Stimulated activated effector memory CD8-positive, alpha-beta T cell treated with anti-CD3 and anti-CD28 coated beads, Interleukin-12 subunit alpha, Interleukin-12 subunit beta, amount 100 ng/mL, for 72 hours (primary cell): ENCODE measurements at regions not wholly inside any gene's neighbourhood (a gene's known extent, or its start where the extent isn't known, plus 50 kb on each side); places are given as distances from the start of the nearest gene placed in this dataset.
"Not testable (repeated sequence)": the region's sequence is repeated elsewhere in the genome, so short reads cannot be mapped to it uniquely, and the experiment has no call there.

Experiments
- ATAC-seq: fragments of 150-1000 bp; cut with Tn5 transposase; 2 replicates; pipeline ENCODE4 v1.10.0; 2021
- DNase-seq, 2 donors: peaks; one replicate each; pipeline ENCODE4 v3.0.0; 2021 to 2022; ENCODE audit warnings: low spot score in 2 of 2
- H3K27ac Mint-ChIP-seq: one replicate; pipeline ENCODE4 v1.8.0; 2022; ENCODE audit warnings: mild to moderate bottlenecking, mixed read lengths
- H3K36me3 Mint-ChIP-seq: one replicate; pipeline ENCODE4 v1.8.0; 2022; ENCODE audit warnings: mild to moderate bottlenecking, mixed read lengths
- H3K4me1 Mint-ChIP-seq: one replicate; pipeline ENCODE4 v1.8.0; 2022; ENCODE audit warnings: mixed read lengths
- H3K4me3 Mint-ChIP-seq: one replicate; pipeline ENCODE4 v1.8.0; 2022; ENCODE audit warnings: mild to moderate bottlenecking, mixed read lengths
- H3K9me3 Mint-ChIP-seq: one replicate; pipeline ENCODE4 v1.8.0; 2022; ENCODE audit warnings: mixed read lengths

DNA sequence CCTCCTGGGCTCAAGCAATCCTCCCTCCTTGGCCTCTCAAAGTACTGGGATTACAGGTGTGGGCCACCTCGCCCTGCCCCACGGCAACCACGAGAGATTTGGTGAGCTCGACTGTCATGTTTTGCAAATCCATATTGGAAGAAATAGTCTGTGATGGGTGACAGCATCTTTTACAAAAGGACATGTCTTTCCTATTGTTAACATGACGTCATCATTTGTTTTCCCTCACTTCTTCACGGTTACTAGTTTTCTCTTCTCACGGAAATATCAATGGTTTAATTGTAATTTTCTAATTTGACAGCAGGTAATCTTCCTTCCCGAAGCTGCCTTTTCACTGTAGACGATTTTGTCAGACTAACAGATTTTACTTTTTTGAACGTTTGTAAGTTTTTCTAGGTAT is 110.8 kb upstream of the GREM2 start:
- no peaks in the 10 kb centered on the region for H3K36me3 Mint-ChIP-seq
- no peak for DNase-seq
- H3K4me1 Mint-ChIP-seq: no peaks in the 10 kb centered on the region
- H3K9me3 Mint-ChIP-seq: peaks cover 7% of the 10 kb centered on the region
- no peak for ATAC-seq
- no peak overlapping the region for H3K4me3 Mint-ChIP-seq
- no peak overlapping the region for H3K27ac Mint-ChIP-seq

DNA sequence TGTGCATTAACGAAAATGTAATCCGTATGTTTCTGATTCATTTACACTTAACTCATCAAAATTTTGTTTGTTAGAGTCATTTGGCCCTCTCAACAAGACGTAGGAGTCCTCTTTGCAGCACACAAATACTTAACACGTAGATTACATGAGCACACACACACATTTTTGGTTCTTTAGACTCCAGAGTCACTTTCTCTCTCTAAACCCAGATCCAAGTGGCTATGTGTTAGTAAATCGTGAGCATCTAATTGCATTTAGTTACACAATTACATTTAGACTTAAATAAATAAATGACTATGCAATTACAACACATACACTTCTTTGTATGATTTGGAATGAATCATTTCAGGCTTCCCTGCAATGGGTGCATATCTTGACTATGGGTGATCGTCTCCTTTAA is 109.0 kb upstream of the GREM2 start:
- Mint-ChIP-seq H3K4me1 (no peaks in the 10 kb centered on the region), H3K9me3 (peaks cover 3% of the 10 kb centered on the region), H3K27ac (no peak overlapping the region), H3K36me3 (no peaks in the 10 kb centered on the region), H3K4me3 (no peak overlapping the region)
- ATAC-seq (no peak), DNase-seq (no peak)

DNA sequence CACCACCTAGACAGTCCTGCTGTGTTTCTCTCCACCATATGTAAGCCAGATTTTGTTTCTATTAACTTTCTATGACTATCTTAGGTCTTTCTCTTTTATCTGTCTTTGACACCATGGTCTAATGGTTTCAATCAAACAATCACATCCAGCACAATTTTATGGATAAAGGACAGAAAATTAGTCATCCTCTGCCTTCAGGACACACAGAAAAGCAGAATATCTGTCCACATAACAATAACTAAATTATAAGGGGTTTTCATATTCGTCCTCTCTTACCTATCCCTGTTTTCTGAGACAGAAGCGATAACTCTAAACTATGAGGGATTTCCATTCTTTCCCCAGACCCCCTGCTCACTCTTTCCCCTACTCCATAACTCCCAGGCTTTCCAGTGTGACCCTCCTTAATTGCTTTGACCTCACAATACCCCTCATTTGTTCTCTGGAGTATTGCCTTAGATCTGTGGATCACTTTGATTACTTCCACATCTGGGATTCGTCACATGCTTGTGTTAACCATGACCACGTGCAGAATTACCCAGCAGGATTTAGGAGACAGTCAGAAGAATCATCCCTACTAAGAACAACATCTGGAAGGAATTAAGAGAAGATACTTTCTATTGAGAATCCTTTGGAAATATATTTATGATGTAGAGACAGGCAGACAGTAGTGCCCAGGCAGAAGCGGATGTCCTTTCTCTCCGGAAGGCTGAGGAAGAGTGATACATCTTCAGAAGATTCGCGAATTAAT is 108.2 kb upstream of the GREM2 start:
- Mint-ChIP-seq H3K36me3 (no peaks in the 10 kb centered on the region), H3K9me3 (peaks cover 3% of the 10 kb centered on the region)
- ATAC-seq: no peak

DNA sequence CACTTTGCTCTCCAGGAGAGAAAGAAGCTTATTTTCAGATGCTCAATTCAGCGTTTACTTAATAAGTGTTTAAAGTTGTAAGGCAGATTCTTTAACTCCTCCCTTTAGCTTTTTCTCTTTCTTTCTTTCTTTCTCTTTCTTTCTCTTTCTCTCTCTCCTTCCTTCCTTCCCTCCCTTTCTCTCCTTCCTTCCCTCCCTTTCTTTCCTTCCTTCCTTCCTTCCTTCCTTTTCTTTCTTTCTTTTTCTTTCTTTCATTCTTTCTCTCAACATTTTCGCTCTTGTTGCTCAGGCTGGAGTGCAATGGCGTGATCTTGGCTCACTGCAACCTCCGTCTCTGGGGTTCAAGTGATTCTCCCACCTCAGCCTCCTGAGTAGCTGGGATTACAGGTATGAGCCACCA is 104.6 kb upstream of the GREM2 start:
- not testable (repeated sequence) for H3K9me3 Mint-ChIP-seq, H3K4me3 Mint-ChIP-seq, ATAC-seq, H3K4me1 Mint-ChIP-seq, H3K27ac Mint-ChIP-seq, H3K36me3 Mint-ChIP-seq, DNase-seq

More for the DNA sequence above, 108.2 kb upstream of the GREM2 start:
- no peaks in the 10 kb centered on the region for H3K4me1 Mint-ChIP-seq
- H3K4me3 Mint-ChIP-seq: no peak overlapping the region
- no peak overlapping the region for H3K27ac Mint-ChIP-seq
- DNase-seq: no peak

DNA sequence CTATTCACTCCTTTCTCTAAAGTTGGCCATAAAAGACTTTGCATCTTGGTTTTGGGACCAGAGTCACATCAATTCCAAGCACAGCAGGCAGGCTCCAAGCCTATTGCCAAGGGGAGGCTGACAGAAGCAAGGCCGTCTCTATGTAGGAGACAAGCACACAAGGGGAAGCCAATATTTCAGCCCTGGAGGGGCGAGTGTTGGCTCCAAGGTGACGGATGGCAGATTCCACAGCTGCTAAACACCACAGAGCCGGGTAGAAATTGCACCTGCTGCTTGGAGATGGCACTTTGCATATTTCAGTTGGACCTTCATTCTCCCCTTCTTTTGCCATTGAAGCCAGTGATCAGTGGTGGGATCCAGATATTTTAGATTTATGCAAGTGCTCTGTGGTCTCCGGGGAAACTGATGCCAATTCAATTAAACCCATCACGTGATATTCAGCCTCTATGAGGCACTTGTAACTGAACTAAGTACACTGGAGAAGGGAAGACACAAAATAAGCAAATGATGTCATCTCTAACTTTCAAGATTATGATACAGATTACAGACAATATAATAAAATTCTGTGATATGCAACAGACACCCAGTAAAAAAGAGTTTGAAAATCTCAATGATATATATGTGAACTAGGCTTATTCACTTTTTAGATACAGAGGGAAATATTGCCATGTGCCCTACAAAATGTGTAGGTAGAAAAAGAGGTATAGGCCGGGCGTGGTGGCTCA is 102.8 kb upstream of the GREM2 start:
- Mint-ChIP-seq H3K4me1 (no peaks in the 10 kb centered on the region), H3K36me3 (no peaks in the 10 kb centered on the region), H3K4me3 (no peak overlapping the region), H3K9me3 (peaks cover 5% of the 10 kb centered on the region), H3K27ac (no peak overlapping the region)
- ATAC-seq (no peak), DNase-seq (no peak)

DNA sequence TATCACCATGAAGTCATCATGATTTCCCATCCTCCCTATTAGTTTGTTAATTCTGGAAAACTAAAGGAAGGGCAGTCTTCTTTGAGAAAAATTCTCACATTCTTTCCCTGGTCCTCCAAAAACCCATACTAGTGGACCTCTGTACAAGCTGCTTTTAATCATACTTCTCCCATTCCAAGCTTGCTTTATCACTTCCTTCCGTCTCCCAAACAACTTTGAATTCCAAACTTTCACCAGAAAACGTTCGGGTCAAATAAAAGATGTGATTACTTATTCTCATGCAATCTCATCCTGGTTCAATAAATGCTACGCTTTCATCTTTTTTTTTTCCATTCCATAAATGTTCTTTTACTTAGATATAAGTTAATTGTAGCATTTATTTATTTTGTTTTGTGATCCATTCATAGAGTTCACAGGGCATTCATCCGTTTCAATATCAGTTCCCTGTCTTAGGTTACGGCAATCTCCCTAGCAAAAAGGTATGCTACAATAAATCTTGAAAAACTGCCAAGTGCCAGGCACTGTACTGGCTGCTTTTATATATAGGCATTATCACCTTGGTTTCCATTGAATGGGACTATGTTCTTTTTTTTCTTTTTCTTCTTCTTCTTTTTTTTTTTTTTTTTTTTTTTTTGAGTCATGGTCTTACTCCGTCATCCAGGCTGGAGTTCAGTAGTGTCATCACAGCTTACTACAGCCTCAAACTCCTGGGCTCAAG is 100.2 kb upstream of the GREM2 start:
- Mint-ChIP-seq H3K27ac (no peak overlapping the region), H3K36me3 (no peaks in the 10 kb centered on the region), H3K4me3 (no peak overlapping the region), H3K4me1 (no peaks in the 10 kb centered on the region), H3K9me3 (peaks cover 5% of the 10 kb centered on the region)
- DNase-seq: no peak
- no peak for ATAC-seq

DNA sequence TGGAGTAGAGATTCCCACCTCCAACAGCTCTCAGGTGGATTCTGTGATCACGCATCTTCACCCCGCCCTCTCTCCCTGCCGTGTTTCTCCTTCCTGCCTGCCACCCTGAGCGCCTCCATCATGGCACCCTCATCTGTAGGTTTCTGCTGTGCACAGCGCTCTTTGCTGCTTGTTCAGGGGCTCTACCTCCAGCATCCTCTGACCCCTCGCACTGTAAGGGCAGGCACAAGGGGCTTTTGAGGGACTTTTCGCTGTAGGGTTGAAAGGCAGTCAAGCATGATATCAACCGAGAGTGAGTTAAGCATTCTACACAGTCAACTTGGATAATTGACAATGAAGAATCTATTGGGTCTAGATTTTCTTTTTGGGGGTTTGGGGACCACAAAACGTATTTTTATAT is 99.1 kb upstream of the GREM2 start:
- Mint-ChIP-seq H3K9me3 (peaks cover 5% of the 10 kb centered on the region), H3K27ac (no peak overlapping the region), H3K36me3 (no peaks in the 10 kb centered on the region), H3K4me1 (no peaks in the 10 kb centered on the region), H3K4me3 (no peak overlapping the region)
- DNase-seq: no peak
- no peak for ATAC-seq

DNA sequence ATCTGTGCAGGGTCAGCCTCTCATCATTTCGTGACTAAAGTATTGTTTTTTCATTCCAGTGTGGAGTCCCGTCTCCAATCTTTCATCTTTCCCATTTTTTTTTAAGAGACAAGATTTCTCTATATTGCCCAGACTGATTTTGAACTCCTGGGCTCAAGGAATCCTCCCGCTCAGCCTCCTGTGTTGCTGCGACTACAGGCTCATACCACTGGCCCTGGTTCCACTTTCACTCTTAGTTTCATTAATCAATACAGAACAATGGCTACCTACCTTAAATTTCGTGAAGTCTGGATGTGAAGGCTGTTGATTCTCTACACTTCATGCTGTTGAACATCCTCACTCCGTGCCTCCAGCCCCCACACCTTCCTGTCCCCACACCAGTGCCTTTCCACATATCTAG is 97.7 kb upstream of the GREM2 start:
- DNase-seq: no peak
- no peaks in the 10 kb centered on the region for H3K4me1 Mint-ChIP-seq

DNA sequence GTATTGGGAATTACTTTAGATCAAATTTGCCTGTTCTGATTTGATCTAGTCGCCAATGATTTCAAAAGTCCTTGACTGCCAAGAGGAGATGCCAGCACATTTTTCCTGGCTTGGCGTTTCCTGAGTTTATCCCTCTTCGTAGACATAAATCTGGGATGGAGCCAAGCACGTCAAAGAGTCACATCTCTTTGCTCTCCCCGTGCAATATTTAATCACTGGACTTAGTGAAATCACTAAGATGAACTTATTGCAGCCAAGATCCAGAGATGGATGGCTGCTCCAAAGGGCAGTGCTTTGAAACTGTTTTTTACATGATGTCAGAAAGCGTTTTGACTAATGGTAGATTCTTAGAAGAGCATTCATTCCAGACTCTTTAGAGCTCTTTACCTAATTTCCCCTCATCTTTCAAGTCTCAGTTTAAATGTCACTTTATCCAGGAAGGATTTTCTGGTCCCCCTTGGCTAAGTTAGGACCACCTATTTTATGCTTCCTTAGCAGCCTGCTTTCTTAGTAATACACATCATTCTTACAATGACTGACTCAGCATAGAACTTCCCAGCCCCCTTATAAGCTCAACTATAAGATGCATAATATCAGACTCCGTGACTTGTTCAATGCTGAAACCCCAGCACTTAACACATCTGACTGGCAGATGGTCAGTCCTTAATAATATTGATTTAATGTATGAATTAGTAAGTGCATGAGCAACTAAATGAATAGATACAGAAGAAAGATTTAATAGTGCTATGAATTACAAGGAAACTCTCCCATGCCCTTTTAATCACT is 94.4 kb upstream of the GREM2 start:
- DNase-seq: no peak
- ATAC-seq: no peak
- Mint-ChIP-seq H3K9me3 (peaks cover 5% of the 10 kb centered on the region), H3K36me3 (no peaks in the 10 kb centered on the region), H3K4me1 (no peaks in the 10 kb centered on the region), H3K4me3 (no peak overlapping the region), H3K27ac (no peak overlapping the region)

More for the DNA sequence above, 97.7 kb upstream of the GREM2 start:
- Mint-ChIP-seq H3K36me3 (no peaks in the 10 kb centered on the region), H3K27ac (no peak overlapping the region), H3K9me3 (peaks cover 5% of the 10 kb centered on the region), H3K4me3 (no peak overlapping the region)
- no peak for ATAC-seq

DNA sequence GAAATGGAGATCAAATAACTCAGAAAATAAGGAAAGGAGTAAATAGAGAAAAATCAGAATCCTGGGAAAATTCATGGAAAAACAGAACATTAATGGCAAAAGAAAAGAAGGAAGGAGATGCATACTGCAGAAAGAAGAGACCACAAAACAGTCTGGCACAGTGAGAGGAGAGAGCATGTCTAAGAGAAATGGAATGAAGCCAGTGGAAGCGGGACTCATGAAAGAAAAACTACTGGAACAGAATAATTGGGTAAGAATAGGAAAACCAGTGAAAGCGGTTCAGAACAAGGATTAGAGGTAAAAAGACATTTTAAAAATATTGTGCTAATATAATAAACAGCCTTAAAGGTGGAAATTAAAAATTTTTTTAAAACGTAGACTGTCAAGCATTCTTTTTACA is 93.6 kb upstream of the GREM2 start:
- ATAC-seq: no peak
- Mint-ChIP-seq H3K9me3 (peaks cover 5% of the 10 kb centered on the region), H3K4me3 (no peak overlapping the region), H3K27ac (no peak overlapping the region), H3K36me3 (no peaks in the 10 kb centered on the region), H3K4me1 (no peaks in the 10 kb centered on the region)
- DNase-seq: no peak

DNA sequence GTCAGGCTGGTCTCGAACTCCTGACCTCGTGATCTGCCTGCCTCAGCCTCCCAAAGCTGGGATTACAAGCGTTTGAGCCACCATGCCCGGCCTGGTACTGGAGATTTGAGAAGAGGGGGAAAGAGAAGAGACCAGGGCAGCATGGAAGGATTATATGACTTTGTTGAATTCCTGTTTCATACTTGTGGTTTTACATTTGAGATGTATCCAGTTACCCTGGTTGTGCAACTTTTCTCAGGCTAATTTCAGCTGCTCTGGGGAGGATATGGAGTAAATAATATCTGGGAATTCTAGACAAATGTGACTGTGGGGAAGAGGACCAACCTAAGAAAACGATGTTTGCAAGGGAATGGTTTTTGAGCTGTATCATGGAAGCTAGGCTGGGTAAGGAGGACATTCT is 89.5 kb upstream of the GREM2 start:
- Mint-ChIP-seq H3K36me3 (no peaks in the 10 kb centered on the region), H3K9me3 (no peaks in the 10 kb centered on the region), H3K27ac (no peak overlapping the region), H3K4me3 (no peak overlapping the region), H3K4me1 (no peaks in the 10 kb centered on the region)
- DNase-seq (no peak), ATAC-seq (no peak)

DNA sequence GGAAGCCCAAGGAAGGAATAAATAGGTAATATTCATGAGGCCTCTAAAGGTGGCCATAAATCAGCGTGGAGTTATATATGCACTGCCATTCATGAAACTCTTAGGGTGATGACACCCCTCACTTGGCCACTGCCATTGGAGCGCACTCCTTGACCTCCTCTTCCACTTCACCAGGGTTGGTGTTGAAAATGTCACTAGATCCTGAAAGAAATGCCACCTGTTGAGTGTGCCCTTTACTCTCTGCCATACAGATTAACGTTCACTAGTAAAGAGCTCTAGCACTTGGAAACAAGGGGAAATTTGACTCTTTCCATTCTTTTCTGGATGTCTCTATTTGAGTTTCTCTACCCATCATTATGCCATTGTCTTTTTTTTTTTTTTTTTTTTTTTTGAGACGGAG is 83.5 kb upstream of the GREM2 start:
- Mint-ChIP-seq H3K27ac (no peak overlapping the region), H3K4me3 (no peak overlapping the region), H3K4me1 (no peaks in the 10 kb centered on the region), H3K36me3 (no peaks in the 10 kb centered on the region), H3K9me3 (no peaks in the 10 kb centered on the region)
- ATAC-seq (no peak), DNase-seq (no peak)

DNA sequence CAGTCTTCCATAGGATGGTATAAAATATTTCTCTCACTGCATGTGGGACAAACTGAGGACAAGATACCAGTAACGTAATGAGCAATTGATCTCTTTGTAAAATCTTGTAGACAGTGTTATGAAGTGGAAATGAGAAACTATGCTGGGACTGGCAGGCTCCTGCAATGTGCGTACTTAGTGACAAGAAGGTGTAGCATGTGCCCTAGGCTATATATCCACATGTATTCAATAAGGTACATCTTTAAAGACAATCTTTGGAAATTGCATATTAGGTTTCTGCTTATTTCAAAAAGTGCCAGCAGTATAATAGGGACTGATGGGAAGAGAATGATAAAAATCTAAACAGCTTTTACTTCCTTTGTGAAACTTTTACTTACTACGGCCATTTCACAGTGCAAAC is 81.9 kb upstream of the GREM2 start:
- Mint-ChIP-seq H3K27ac (no peak overlapping the region), H3K4me1 (no peaks in the 10 kb centered on the region)

DNA sequence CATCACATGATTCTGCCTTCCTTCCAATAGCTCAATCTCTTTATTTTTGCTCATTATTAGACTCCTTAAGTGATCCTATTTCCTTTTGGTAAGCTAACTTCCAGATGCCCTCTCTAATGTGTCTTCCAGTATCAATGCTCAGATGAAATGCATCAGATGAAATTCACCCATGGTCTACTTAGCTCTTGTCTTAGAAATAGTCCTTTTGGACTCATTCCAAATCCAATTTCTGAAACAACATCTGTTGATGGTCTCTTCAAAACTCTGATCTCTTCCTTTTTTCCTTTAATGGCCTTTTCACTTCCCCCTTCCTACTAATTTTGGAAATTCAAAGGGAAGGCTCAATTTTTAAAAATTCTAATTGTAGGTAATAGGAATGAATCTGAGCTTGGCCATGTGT is 81.1 kb upstream of the GREM2 start:
- Mint-ChIP-seq H3K36me3 (no peaks in the 10 kb centered on the region), H3K9me3 (no peaks in the 10 kb centered on the region), H3K4me1 (peaks cover 2% of the 10 kb centered on the region), H3K27ac (no peak overlapping the region), H3K4me3 (no peak overlapping the region)
- no peak for DNase-seq
- no peak for ATAC-seq

More for the DNA sequence above, 81.9 kb upstream of the GREM2 start:
- Mint-ChIP-seq H3K9me3 (no peaks in the 10 kb centered on the region), H3K4me3 (no peak overlapping the region), H3K36me3 (no peaks in the 10 kb centered on the region)
- ATAC-seq (no peak), DNase-seq (no peak)
